Suppressor macrophage (primary cell): ENCODE measurements at regions not wholly inside any gene's neighbourhood (a gene's known extent, or its start where the extent isn't known, plus 50 kb on each side); places are given as distances from the start of the nearest gene placed in this dataset.

Source experiments
- DNase-seq, 4 experiments: peaks; one replicate each; pipeline ENCODE4 v3.0.0-alpha.2; 2020 to 2022

DNA sequence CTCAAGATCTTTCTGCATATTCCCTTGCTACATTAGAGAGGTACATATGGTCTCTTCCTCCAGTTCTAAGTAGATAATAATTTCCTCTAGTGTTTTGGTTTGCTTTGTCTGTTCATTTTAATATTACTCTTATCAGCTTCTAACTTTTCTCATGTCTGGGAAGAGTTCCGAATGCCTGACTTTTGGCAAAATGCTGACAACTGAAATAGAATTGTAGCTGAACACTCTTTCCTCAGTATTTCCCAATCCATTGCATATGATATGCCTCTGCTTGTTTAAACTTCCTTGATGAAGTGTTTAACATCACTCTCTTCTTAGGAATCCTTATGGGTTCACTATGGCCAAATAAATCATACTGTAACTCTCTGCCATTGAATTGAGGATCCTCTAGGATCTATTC is 1510.1 kb downstream of the MRPL39 start:
- no peak for DNase-seq

GRCh38 chr21:24096651-24097050 is 1510.6 kb downstream of the MRPL39 start:
- DNase-seq, result no peak

DNA sequence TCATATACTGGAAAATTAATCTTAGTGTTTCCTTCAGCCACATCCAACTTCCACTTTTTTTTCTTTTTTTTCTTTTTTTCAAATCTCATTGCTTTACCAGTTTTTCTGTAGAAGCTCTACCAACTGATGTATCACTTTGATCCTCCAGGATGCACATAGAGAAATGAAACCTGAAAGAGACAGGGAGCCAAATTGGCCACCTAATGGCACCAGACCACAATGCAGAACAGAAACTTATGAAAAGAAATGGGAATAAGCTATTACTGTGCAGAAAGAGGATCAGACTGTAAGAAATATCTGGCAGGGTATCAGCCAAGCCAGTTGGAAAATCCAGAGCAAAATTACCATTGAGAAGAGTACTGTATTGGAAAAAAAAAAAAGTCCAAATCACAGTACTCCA is 1514.2 kb downstream of the MRPL39 start:
- DNase-seq, result peak in 3 of 4 experiments; percentile 3 to 31 (median 9)

GRCh38 chr21:24076179-24076578 is 1531.1 kb downstream of the MRPL39 start:
- peak in 1 of 4 experiments; percentile 10 for DNase-seq

GRCh38 chr21:24055696-24056095 is 1551.6 kb downstream of the MRPL39 start:
- no peak for DNase-seq

DNA sequence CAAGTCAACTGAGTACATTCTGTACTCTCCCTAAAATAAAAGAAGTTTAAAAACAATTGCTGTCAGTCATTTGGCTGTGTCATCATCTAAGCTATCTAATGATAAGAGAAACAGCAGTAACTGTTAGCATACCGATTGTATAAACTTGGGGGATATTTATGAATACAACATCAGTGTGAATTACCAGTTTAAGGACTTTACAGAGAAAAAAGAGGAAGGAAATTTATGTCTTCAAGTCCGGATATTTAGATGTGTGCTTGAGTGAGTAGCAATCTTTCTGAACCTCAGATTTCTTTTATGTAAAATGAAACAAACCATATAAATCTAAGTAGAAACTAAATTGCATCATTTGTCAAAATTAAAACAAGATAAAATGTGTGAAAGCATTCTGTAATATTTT is 1557.0 kb downstream of the MRPL39 start:
- peak in 1 of 4 experiments; percentile 27 for DNase-seq

GRCh38 chr21:24046829-24047443 is 1560.3 kb downstream of the MRPL39 start:
- peak; percentile 4 to 58 (median 20) for DNase-seq

- peak; percentile 49 to 69 (median 60) for DNase-seq
Measured at GRCh38 chr21:24045775-24046215, 1561.5 kb downstream of the MRPL39 start.

GRCh38 chr21:24045373-24045772 is 1561.9 kb downstream of the MRPL39 start:
- DNase-seq, result no peak

- DNase-seq, result no peak
Measured at GRCh38 chr21:24042687-24043086, 1564.6 kb downstream of the MRPL39 start.

GRCh38 chr21:24032709-24033232 is 1574.5 kb downstream of the MRPL39 start:
- DNase-seq, result no peak

DNA sequence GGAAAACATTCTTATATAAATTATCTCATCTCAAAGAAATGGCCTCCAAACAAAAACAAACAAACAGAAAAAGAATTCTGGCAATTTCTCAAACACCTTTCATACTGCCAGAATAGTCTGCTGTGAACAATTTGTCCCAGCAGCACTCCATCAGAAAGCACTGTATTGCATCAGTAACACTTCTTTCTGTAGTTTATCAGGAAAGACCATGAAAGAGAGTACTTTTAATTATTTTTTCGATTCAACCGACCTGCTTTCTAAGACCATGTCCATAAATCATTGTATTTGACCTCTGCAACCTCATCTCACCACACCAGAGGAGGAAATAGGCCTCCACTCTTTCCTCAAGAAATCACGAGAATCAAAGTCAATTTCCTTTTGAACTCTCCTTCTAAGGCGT is 1579.9 kb downstream of the MRPL39 start:
- peak in 1 of 4 experiments; percentile 4 for DNase-seq

GRCh38 chr21:24025101-24025500 is 1582.2 kb downstream of the MRPL39 start:
- DNase-seq, result no peak

DNA sequence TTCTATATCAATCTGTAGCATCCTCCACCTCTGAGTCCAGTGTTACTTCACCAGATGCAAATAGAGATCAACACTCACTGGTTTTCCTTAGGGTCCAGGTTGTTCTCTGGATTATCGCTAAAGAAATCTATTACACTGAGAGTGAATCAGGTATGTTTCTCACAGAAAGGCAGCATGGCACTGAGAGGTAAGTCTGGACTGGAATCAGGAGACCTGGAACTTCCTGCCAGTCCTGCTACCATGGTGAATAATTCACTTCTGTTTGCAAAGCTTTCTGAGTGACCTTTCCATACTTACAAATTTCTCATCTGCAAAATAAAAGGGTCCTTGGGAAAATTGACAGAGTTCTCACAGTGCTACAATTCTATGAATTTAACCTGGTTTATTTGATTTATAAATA is 1583.3 kb downstream of the MRPL39 start:
- no peak for DNase-seq

DNA sequence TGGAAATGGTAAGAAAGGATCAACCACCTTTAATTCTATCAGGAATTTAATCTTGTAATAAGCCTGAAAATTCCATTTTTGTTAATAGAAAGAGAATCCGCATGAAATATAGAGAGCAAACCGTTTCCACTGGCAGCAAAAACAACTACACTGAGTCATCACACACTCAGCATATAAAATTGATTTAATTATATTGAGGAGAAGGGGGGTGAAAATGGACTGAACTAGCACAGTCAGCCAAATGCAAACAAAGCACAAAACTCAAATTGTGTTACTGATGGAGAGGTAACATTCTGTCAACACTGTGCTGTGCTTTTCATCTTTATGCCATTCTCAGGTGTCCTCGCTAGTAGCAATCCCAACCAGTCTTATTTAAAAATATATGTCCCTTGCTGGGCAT is 1583.9 kb downstream of the MRPL39 start:
- no peak for DNase-seq

- DNase-seq, result peak in 1 of 4 experiments; percentile 6
Measured at GRCh38 chr21:24014381-24014780, 1592.9 kb downstream of the MRPL39 start.

DNA sequence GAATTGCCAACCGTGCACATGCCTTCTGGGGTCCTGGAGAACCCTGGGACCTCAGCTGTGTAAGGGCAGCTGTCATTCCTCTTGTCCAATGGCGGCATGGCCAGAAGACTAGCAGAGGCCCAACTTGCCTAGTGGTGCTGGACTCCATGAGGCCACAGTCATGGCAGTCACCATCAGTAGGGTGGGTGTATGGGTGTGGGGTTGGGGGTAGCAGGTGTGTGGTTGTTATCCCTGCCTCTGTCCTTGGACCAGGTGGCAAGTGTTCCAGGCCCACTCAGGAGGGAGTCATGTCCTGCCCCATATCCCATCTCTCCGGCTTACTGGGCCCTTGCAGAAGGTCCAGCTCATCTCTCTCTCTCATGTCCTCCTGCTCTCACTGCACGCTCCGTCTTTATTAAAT is 1596.2 kb downstream of the MRPL39 start:
- DNase-seq, result no peak

DNA sequence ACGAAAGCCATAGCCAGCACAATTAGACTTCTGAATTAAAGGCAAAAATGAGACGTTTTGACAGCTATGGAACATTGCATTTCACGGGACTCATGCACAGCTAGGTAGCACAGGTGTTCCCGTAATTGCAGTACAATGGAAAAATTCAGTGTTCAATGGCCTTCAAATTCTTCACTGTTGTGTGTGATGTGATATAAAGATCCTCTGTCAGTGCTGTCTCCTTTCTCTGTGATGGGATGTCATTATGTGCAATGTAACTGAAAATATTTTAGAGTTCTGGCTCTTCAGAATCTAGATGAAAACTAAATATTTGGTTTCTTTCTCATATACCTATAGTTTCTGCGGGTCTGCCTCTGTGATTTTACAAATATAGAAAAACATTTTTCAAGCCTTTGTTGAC is 1599.7 kb downstream of the MRPL39 start:
- no peak for DNase-seq

DNA sequence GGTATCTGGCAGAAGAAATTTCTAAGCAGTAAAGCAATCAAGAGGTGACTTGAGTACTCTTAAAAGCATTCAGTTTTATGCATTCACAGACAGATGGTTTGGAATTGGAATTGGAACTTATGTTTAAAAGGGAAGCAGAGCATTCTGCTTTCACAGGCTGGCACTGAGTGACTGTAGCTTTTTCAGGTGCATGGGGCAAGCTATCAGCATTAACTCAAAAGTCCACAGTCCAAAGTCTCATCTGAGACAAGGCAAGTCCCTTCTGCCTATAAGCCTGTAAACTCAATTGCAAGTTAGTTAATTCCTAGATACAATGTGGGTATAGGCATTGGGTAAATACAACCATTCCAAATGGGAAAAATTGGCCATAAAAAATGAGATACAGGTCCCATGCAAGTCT is 1620.3 kb downstream of the MRPL39 start:
- DNase-seq, result no peak

DNA sequence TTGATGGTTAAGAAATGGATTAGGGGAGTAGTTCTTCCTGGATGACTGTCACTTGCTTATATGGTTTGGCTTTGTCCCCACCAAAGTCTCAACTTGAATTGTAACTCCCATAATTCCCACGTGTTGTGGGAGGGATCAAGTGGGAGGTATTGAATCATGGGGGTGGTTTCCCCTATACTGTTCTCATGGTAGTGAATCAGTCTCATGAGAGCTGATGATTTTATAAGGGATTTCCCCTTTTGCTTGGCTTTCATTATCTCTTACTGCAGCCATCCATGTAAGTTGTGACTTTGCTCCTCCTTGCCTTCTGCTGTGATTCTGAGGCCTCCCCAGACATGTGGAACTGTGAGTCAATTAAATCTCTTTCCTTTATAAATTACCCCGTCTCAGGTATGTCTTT is 1621.1 kb downstream of the MRPL39 start:
- peak in 1 of 4 experiments; percentile 27 for DNase-seq

DNA sequence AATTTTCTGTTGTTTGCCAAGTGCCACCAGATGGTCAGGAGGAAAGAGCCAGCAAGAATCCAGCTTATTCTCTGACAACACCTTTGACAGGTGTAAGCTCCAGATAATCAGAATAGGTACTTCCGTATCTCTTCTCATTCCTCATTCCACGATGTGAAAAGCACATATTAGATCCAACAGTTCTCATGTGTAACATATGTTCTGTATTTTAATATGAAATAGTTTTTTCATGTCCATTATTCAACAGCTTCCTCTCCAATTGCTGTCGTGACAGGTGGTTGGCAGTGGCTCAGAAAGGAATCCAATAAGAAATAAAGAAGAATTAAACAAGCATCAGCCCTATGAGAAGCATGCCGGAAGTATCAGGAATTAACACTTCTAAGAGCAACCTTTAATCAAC is 1624.7 kb downstream of the MRPL39 start:
- DNase-seq, result no peak

- peak; percentile 59 to 86 (median 71) for DNase-seq
Measured at GRCh38 chr21:23977971-23978370, 1629.3 kb downstream of the MRPL39 start.

DNA sequence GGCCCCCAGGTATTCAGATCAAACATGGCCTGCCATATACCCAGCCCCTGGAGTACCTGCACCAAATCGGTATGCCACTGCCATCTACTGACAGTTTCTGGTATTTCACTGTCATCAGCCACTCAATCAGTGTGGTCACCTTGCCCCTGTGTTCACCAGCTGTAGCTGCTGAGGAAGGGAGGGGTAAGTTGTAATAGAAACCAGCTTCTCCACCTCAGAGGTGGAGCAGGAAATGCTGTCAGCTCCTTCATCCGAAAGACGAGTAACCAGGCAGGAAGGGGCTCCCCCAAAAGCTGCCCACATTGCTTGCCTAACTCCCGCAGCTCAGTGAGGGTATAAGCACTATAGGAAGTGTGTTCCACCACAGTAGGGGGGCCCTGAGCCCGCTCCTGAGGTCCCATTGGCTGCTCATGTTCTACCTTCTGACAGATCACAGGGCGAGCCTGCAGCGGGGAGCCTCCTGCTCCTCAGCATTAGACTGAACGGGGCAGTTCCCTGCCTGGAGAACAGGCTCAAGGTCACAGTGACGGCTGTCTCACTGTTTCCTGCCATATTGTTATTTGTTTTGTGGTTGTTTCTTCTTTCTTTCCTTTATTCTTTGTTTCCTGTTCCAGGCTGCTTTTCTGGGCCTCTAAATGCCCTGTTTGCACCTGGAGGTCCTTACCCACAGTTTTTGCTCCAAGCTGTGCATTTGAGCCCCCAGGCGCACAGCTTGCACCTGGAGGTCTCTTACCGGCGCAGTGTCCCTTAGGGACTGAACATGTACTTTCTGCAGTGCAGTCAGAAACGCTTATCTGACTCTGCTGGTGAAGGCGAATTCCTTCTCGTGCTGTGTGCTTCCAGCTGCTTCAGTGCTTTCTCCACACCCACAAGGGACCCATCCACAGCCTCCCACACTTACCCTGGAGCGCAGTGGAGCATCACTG is 1638.3 kb downstream of the MRPL39 start:
- DNase-seq, result peak; percentile 57 to 68 (median 64)

GRCh38 chr21:23968008-23968407 is 1639.3 kb downstream of the MRPL39 start:
- no peak for DNase-seq
